ENCODE measurements at regions not wholly inside any gene's neighbourhood (a gene's known extent, or its start where the extent isn't known, plus 50 kb on each side); places are given as distances from the start of the nearest gene placed in this dataset.
"Not testable (repeated sequence)": the region's sequence is repeated elsewhere in the genome, so short reads cannot be mapped to it uniquely, and the experiment has no call there.

DNA sequence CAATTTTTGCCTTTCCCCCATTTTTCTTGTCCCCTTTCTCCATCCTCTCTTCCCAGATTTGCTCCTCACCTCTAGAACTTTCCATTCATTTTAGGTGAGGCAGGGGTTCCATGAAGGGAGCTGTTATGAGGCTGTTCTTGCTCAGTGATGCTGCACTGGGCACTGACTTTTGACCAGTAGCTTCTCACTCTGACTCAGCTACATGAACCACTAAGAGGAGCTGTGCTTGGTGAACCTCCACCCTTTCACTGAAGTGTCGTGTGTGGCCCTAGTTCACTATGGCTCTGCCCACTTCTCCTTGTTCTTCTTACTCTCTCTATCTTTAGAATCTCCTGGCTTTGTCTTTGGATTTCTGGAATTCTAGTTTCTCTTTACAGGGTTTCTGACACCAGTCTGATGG is 73.4 kb upstream of the ADRA1D start:
- no peak for DNase-seq (ENCODE audit: low read depth in 4 of 4, low spot score in 3 of 4)

DNA sequence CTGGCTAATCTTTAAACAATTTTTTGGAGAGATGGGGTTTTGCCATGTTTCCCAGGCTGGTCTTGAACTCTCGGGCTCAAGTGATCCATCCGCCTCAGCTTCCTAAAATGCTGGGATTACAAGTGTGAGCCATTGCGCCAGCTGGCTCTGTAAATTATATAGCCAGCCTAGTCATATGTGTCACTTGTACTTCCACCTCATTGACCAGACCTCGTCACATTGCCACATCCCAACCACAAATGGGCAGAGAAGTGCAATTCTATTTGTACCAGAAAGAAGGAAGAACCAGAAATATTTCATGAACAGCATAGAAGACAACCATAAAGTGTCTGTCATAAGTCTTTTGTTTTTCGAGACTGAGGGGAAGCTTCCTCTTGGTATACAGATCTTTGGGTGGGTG is 71.2 kb upstream of the ADRA1D start:
- no peak for DNase-seq (ENCODE audit: low read depth in 4 of 4, low spot score in 3 of 4)

GRCh38 chr20:4318891-4319290 is 69.8 kb upstream of the ADRA1D start:
- DNase-seq (ENCODE audit: low read depth in 4 of 4, low spot score in 3 of 4) = no peak

DNA sequence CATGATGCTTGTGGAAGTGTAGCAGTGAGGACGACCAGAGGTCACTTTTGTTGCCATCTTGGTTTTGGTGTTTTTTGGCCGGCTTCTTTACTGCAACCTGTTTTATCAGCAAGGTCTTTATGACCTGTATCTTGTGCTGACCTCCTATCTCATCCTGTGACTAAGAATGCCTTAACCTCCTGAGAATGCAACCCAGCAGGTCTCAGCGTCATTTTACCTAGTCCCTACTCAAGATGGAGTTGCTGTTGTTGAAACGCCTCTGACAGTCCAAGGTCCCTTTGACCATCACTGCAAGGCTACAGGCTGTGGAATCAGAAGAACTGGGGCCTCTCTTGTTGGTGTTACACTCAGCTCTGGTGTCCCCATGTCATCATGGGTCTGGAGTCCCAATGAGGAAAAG is 61.5 kb upstream of the ADRA1D start:
- not testable (repeated sequence) for DNase-seq (ENCODE audit: low read depth in 4 of 4, low spot score in 3 of 4)

DNA sequence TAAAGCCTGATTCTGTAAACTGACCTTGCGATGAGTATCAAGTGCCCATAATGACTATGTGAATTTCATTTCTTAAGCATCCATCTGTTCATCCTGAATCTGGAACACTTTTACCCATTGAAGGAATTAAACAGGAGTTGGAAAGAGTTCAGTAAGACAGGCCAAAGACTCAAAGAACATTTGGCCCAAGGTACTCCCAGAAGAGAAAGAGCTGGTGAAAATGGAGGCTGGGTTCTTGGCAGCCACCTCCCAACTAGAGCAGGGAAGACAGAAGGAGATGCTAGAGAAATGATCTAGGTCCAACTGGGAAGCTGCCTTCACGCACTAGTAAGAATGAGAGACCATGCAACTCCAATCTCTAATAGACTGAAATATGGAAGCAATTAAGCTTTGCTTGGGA is 57.1 kb upstream of the ADRA1D start:
- DNase-seq (ENCODE audit: low read depth in 4 of 4, low spot score in 3 of 4) = no peak

- no peak for DNase-seq (ENCODE audit: low read depth in 4 of 4, low spot score in 3 of 4)
These were observed 56.0 kb upstream of the ADRA1D start for GRCh38 chr20:4305091-4305490.

DNA sequence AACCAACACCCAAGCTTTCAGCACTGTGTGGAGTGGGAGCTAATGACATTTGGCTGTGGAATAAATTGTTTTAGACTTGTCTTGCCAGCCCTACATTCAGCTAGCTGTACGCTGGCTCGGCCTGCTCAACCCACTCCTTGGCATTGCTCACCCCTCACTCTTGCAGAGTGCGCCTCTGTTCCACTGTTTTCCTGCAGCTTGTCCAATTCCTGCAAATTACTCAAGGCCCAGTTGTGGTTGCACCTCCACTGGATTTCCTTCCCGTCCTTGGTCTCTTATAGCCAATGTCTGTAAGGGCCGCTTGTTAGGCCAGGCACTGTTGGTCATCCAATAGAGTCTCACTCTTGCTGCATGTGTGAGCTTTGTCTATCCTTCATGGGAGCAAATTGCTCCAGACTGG is 55.5 kb upstream of the ADRA1D start:
- DNase-seq (ENCODE audit: low read depth in 4 of 4, low spot score in 3 of 4) = no peak

DNA sequence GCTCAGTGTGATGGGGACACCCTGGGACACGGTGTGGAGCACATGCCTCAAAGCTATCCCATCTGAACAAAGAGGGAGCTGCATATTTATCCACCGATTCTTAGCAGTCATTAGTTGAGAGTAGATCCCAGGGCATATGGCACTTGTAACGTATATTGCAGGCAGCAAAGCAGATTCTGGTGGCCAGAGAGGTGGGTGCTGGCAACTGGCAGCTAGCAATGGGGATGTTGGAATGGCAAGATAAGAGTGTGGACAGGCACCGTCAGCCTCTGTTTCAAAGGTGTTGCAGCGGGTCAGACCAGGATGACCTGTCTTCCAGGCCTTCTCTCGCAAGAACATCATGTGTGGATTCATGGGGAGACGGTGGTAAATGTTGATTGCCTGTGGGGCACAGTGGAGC is 54.0 kb upstream of the ADRA1D start:
- no peak for DNase-seq (ENCODE audit: low read depth in 4 of 4, low spot score in 3 of 4)

GRCh38 chr20:4300921-4301320 is 51.8 kb upstream of the ADRA1D start:
- DNase-seq (ENCODE audit: low read depth in 4 of 4, low spot score in 3 of 4) = no peak

- DNase-seq (ENCODE audit: low read depth in 4 of 4, low spot score in 3 of 4) = no peak
These were observed 51.3 kb upstream of the ADRA1D start for GRCh38 chr20:4300401-4300800.

- no peak for DNase-seq (ENCODE audit: low read depth in 4 of 4, low spot score in 3 of 4)
These were observed 50.7 kb upstream of the ADRA1D start for GRCh38 chr20:4299773-4300172.

DNA sequence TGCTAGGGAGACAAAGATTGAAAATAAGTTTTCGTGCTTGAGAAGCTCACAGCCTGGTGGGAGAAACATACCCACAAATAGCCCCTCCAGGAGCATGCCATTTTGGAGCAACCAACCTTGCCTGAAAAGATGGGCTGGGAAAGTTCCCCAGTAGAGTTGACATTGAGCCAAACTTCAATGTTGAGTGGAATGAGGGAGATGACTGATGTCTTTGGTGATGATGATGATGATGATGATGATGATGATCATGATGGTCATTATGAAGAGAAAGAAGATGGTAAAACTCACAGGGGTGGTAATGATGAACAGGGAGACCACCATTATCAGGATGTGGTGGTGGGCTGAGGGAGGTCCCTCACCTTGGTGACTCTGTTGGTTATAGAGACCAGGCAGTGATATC is 50.1 kb upstream of the ADRA1D start:
- DNase-seq (ENCODE audit: low read depth in 4 of 4, low spot score in 3 of 4) = no peak
